GM21526 (cell line): ENCODE measurements at regions not wholly inside any gene's neighbourhood (a gene's known extent, or its start where the extent isn't known, plus 50 kb on each side); places are given as distances from the start of the nearest gene placed in this dataset.
"Not testable (repeated sequence)": the region's sequence is repeated elsewhere in the genome, so short reads cannot be mapped to it uniquely, and the experiment has no call there.

Source experiments
- ATAC-seq: cut with Tn5 transposase; IDR thresholded peaks from one replicate; pipeline ENCODE4 v1.9.1; 2021; ENCODE audit warnings: moderate library complexity; ENCODE audit not compliant: unreplicated experiment, low FRiP score

GRCh38 chr11:116044941-116045340 is 540.7 kb upstream of the CADM1 start:
- ATAC-seq, result no peak

DNA sequence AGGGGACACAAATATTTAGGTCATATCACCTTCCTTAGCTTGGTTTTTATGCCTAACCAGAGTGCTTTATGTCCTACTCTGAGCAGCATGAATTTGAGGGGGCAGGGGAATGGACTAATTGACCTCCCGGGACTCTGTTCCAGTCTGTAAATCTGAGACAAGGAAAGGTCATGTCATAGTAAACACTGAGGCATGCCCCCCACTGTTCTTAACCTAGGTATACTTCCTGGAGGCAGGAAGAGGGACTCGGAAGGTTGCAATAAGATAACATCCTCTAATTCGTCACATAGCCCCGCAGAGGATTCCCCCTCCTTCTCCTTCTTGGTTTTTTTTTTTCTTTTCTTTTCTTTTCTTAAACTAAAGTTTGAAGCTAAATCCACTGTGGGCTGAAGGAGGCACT is 540.3 kb upstream of the CADM1 start:
- ATAC-seq, result no peak

DNA sequence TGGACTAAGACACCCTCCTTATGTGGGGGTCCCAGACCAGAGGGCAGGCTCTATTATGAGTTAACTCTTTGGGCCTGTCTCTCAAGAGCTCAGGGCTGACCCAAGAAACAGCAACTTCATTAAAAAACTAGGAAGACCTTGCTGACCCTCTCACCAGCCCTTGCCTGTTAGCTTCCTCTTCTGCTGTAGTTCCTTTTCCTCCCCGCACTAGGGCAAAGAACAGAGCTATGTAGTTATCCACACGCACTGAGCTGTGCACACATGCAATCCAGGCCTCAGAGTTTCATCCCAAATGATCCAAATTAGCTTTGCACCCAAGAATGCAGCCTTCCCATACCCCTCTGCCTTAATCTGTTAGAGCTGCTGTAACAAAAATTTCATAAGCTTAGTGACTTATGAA is 539.6 kb upstream of the CADM1 start:
- no peak for ATAC-seq

- ATAC-seq, result not testable (repeated sequence)
Measured at GRCh38 chr11:116043059-116043458, 538.8 kb upstream of the CADM1 start.

DNA sequence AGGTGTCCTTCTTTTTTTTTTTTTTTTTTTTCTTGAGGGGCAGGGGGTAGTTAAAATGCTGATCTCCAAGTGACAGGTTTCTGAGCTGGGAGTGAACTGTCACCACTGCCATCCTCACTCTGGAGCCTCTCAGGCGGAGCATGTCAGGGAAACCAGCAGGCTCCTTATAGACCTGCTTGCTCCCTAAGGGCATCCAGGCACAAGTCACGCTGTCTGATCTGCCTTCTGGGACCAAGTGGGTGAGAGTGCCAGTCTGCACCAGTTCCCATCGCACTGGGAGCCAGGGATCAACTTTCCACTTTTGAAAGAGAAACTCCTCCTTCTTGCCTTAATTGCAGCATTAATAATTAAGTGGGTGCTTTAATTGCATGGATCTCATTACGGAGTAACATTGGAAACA is 537.9 kb upstream of the CADM1 start:
- ATAC-seq, result no peak

DNA sequence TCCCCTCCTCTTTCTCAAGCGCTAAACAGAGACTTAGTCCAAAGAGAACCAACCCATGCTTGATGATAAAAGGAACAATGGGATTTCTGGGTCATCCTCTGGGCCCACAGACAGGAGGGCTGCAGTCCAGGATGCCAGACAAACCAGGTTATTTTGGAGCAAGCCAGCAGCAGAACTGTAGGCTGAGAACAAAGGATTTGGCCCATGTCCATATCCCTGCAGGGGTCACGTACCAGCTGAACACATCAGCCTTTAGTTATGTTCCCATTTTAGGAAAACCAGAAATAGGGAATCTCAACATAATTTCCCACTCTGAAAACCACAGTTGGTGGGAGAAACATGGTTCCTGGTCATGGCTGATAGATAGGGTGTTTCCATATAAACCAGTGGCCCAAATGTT is 533.6 kb upstream of the CADM1 start:
- no peak for ATAC-seq

DNA sequence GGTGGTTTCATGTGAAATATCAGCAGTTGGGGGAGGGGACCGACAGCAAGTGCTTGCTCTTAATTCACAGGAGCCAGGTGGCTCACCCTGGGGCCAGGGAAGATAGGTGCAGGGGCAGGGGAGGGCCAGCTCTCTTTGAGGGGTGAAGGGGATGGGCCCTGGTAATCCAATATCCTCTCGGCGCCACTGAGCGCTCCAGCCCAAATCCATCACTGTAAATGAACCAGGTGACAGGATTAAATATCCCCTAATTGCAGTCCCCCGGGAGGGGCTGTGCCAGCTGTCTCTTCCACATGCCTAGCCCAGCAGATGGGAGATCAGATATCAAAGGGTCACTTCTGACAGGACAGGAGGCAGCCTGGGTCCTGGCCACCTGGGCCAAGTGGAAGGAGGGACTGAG is 531.8 kb upstream of the CADM1 start:
- no peak for ATAC-seq

- ATAC-seq, result no peak
Measured at GRCh38 chr11:116033931-116034553, 529.8 kb upstream of the CADM1 start.

DNA sequence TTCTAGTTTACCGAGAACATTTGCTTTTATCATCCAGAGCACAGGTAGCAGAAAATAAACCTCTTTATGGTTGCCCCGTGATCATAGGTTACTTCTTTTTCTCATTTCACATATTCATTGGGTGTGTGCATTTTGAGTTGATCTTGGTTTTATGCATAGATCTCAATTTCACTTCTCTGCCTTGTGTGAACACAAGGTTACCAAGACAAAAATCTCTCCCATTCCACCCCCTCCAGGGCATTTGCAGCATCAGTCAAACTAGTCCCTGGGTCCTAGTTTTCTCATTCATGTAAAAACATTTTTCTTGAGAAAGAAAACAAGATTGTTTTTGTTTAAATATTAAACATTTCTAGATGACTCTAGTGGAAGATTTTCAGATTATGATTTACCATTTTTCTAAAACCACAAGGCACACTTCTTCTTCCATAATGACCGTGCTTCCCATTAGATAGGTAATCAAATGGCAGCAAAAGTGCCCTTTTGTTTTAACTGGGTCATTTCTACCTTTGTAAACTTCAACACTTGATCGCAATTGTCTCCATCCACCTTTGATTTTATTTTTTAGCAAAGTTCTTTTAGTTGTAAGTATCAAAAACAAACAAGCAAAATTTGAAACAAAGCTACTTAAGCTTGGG is 526.6 kb upstream of the CADM1 start:
- no peak for ATAC-seq

DNA sequence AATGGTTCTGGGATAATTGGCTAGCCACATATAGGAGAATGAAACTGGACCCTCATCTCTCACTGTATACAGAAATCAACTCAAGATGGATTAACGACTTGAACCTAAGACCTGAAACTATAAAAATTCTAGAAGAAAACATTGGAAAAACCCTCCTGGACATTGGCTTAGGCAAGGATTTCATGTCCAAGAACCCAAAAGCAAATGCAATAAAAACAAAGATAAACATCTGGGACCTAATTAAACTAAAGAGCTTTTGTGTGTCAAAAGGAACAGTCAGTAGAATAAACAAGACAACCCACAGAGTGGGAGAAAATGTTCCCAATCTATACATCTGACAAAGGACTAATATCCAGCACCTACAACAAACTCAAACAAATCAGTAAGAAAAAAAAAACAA is 524.3 kb upstream of the CADM1 start:
- ATAC-seq, result not testable (repeated sequence)

DNA sequence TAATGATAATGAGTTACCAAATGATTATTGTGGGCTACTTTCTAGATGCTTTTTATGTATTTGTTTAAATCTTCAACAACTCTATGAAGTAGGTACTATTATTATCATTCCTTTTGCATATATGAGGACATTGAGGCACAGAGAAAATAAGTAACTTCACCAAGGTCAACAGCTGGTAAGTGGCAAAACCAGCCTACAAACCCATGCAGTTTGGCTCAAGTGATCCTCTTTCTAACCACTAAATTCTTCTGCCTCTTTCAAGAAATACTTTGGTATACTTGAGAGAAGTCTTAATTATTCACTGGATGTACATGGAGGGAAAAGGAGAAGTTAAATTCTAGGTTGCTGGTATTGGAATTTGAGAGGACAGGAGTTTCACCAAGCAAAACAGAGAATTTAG is 495.2 kb upstream of the CADM1 start:
- ATAC-seq, result no peak

DNA sequence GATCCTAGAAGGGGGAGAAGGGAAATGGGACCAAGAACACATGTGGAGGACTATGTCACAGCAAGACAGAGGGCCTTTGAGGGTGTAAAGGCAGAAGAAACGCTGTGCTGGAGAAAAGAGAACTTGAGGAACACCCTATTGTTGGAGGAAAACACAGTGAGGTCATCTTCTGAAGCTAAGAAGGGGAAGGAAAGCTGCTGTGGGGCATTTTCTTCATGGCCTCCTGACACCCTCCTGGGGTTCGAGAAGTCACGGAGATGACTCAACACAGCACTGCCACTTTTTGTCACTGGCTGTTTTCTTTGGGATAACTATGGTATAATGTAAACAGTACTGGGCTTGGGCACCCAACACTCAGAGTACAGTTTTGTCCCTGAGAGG is 492.6 kb upstream of the CADM1 start:
- ATAC-seq, result peak; percentile 16

DNA sequence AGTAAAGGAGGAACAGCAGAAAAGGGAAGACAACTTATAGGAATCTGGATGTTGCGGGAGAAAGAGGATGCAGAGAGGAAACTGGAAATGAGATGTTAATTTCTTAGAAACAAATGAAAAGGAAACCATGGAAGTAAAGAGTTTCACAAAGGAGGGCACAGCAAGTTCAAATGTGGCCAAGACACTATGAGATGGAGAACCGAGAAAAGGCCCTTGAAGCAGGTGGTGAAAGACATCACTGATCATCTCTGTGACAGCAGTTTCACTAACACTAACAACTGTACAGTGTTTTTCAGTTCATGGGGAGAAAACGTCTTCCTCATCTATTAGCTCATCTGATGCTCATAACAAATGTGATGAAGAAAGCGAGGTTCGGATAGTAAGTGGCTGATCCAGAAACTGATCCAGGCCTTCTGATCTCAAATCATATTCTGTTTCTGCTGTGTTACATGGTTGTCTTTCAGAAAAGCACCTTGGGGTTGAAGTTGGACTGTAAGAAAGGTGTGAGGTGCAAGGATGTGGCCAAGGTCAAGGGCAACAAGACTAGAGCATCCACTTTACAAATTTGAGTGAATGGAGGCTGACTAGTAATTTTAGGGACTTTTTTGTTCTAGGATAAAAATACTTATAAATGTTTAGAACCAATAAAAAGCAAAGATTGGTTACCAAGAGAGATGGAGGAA is 492.1 kb upstream of the CADM1 start:
- ATAC-seq, result peak; percentile 99

DNA sequence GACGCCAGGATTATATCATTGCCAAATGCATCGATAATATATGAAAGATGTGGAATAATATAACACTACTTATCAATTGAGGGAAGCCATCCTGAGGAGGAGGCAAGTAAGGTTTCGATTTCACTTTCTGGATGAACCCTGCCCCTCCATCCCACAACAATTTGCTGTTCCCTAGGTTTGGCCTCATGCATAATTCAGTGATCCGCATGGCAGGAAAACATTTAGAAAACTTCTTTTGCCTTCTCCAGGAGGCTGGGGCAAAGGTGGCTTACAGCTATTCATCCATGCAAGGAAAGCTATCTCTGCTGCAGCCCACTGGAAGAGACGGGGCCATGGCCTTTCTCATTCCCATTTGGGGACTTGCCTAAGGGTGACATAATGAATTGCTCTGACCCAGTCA is 489.4 kb upstream of the CADM1 start:
- no peak for ATAC-seq

- ATAC-seq, result no peak
Measured at GRCh38 chr11:115990004-115990447, 485.8 kb upstream of the CADM1 start.

- no peak for ATAC-seq
Measured at GRCh38 chr11:115985896-115986295, 481.7 kb upstream of the CADM1 start.

GRCh38 chr11:115984228-115984627 is 480.0 kb upstream of the CADM1 start:
- no peak for ATAC-seq

GRCh38 chr11:115982666-115983065 is 478.5 kb upstream of the CADM1 start:
- ATAC-seq, result no peak

DNA sequence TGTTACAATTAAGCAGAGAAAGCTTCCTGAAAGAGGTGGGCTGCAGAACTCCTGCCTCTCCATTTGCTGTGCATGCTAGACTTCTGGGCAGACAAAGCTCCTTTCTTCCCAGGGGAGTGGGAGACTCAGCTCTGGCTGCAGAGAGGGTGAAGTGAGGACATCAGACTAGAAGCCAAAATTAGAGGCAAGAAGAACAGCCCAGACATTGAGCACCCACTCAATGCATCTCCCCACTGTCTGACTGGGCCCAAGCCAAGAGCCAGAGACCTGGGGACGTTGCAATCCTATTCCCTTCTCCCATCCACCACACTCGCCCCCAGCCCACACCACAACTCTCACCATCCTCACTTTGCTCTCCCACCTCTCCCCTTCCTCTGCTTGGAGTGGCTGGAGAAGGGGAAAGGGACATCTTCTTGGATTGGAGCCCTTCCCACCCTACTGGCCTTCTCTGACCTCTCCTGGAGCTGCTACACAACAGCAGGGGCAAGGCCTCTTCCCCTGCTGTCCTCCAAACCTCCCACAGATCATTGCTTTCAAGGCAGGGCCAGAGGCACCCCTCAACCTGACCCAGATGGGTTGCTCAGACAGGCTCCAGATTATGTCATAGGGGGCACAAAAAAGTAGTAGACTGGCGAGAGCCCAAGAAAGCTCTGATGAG is 477.7 kb upstream of the CADM1 start:
- ATAC-seq, result no peak

GRCh38 chr11:115981104-115981481 is 476.9 kb upstream of the CADM1 start:
- ATAC-seq, result no peak

- ATAC-seq, result no peak
Measured at GRCh38 chr11:115980337-115981103, 476.3 kb upstream of the CADM1 start.
